Activated B cell treated with CpG ODN at 0.5 μM for 24 hours (primary cell): ENCODE measurements at regions not wholly inside any gene's neighbourhood (a gene's known extent, or its start where the extent isn't known, plus 50 kb on each side); places are given as distances from the start of the nearest gene placed in this dataset.

ENCODE experiments used
- ATAC-seq: fragments of 200-7000 bp; cut with Tn5 transposase; one replicate; pipeline ENCODE4 v1.10.0; 2021; ENCODE audit warnings: low read depth, mild to moderate bottlenecking, moderate library complexity
- CTCF ChIA-PET: fragments of 350-600 bp; sonication (Branson Sonifier 250); formaldehyde crosslinking; loops from one replicate; lab custom pipeline; 2021; ENCODE audit warnings: antibody characterized with exemption; lab: Charles Lee
- POLR2A ChIA-PET: fragments of 350-600 bp; sonication (Branson Sonifier 250); formaldehyde crosslinking; loops from one replicate; lab custom pipeline; 2021; ENCODE audit warnings: antibody characterized with exemption; lab: Charles Lee
- DNase-seq: peaks from one replicate; pipeline ENCODE4 v3.0.0; 2022
- H3K27ac Mint-ChIP-seq: one replicate; pipeline ENCODE4 v1.8.0; 2020; ENCODE audit warnings: mixed read lengths
- H3K27me3 Mint-ChIP-seq: one replicate; pipeline ENCODE4 v1.8.0; 2021; ENCODE audit warnings: mixed read lengths
- H3K36me3 Mint-ChIP-seq: one replicate; pipeline ENCODE4 v1.8.0; 2021; ENCODE audit warnings: low read depth, mixed read lengths
- H3K4me1 Mint-ChIP-seq: one replicate; pipeline ENCODE4 v1.8.0; 2021; ENCODE audit warnings: mixed read lengths
- H3K4me3 Mint-ChIP-seq: one replicate; pipeline ENCODE4 v1.8.0; 2020; ENCODE audit warnings: mild to moderate bottlenecking, mixed read lengths
- H3K9me3 Mint-ChIP-seq: one replicate; pipeline ENCODE4 v1.8.0; 2020; ENCODE audit warnings: mixed read lengths
- intact Hi-C: fragments of 100-400 bp; cut with micrococcal nuclease; formaldehyde crosslinking; loops from one replicate; pipeline ENCODE4 v1.15.1; 2024
- TF ChIP-seq, protein P1 (sequence below): fragments of 200-600 bp; IDR thresholded peaks from one replicate; pipeline ENCODE4 v1.8.0; 2022; ENCODE audit warnings: antibody characterized with exemption, mild to moderate bottlenecking

DNA sequence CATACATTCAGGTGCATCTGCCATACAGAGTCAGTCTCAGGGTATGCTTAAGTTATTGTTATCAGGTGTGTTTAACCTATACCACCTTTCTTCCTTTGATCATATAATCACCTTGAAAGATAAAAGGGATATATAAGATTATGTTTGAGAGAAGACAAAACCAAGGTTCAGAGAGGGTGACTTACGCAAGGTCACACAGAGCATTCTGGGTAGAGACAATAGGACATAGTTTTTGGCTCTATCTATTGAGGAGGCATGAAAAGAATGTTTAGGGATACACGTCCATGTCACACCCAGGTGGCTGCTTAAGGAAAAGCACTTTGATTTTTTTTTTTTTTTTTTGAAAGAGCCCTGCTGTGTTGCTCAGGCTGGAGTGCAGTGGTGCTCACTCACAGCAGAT, 327.1 kb upstream of the RPS6KA3 start:
- Mint-ChIP-seq H3K4me1 (no peaks in the 10 kb centered on the region), H3K27ac (no peak overlapping the region), H3K36me3 (no peaks in the 10 kb centered on the region), H3K27me3 (no peaks in the 10 kb centered on the region), H3K4me3 (no peak overlapping the region), H3K9me3 (no peaks in the 10 kb centered on the region)
- TF ChIP-seq, protein P1, sequence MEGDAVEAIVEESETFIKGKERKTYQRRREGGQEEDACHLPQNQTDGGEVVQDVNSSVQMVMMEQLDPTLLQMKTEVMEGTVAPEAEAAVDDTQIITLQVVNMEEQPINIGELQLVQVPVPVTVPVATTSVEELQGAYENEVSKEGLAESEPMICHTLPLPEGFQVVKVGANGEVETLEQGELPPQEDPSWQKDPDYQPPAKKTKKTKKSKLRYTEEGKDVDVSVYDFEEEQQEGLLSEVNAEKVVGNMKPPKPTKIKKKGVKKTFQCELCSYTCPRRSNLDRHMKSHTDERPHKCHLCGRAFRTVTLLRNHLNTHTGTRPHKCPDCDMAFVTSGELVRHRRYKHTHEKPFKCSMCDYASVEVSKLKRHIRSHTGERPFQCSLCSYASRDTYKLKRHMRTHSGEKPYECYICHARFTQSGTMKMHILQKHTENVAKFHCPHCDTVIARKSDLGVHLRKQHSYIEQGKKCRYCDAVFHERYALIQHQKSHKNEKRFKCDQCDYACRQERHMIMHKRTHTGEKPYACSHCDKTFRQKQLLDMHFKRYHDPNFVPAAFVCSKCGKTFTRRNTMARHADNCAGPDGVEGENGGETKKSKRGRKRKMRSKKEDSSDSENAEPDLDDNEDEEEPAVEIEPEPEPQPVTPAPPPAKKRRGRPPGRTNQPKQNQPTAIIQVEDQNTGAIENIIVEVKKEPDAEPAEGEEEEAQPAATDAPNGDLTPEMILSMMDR = no peak
- intact Hi-C loops = no loop called here
- DNase-seq = no peak
- ChIA-PET CTCF (no interaction called here), POLR2A (no interaction called here)
- ATAC-seq = no peak

DNA sequence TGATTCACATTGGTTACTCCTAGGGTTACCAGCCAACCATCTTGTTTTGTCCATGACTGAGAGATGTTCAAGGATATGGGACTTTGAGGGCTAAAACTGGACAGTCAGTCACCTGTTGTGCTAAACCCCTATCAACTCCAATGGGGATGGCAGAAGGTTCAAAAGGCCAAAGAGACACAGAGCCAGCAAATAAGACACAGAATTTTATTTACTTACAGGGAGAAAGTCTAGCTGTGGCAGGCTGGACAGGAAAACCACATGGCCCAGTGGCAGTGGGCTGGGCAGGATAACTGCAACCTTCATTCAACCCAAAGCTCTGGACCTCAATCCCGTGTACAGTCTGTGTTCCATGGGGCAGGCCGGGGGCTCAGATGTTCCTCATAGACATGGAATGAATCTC, 326.7 kb upstream of the RPS6KA3 start:
- intact Hi-C loops = no loop called here
- CTCF ChIA-PET = no interaction called here
- Mint-ChIP-seq H3K9me3 (no peaks in the 10 kb centered on the region), H3K36me3 (no peaks in the 10 kb centered on the region), H3K4me1 (no peaks in the 10 kb centered on the region), H3K27ac (no peak overlapping the region), H3K27me3 (no peaks in the 10 kb centered on the region), H3K4me3 (no peak overlapping the region)
- TF ChIP-seq, protein P1 = no peak
- POLR2A ChIA-PET = no interaction called here
- ATAC-seq (no peak), DNase-seq (no peak)

DNA sequence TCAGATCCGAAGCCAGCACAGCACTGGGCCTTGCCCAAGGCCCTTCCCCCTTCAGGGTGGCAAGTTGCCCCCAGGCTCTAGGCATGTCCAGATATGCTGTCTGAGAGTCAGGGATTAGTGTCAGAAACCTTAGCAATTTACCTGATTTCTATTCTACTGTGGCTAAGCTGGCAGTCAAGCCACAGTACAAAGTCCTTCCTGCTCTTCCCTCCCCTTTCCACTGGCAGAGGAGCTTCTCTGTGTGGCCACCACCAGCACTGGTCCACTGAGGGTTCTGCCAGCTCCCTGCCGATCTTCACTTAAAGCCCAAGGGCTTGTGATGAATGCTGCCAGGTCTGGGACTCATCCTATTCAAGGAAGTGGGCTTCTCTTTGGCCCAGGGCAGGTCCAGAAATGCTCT, 324.5 kb upstream of the RPS6KA3 start:
- Mint-ChIP-seq H3K27ac (no peak overlapping the region), H3K9me3 (peaks cover 3% of the 10 kb centered on the region), H3K4me1 (no peaks in the 10 kb centered on the region), H3K36me3 (no peaks in the 10 kb centered on the region), H3K27me3 (no peaks in the 10 kb centered on the region), H3K4me3 (no peak overlapping the region)
- no peak for ATAC-seq
- ChIA-PET POLR2A (no interaction called here), CTCF (no interaction called here)
- intact Hi-C loops = no loop called here
- no peak for DNase-seq
- TF ChIP-seq, protein P1 = no peak

DNA sequence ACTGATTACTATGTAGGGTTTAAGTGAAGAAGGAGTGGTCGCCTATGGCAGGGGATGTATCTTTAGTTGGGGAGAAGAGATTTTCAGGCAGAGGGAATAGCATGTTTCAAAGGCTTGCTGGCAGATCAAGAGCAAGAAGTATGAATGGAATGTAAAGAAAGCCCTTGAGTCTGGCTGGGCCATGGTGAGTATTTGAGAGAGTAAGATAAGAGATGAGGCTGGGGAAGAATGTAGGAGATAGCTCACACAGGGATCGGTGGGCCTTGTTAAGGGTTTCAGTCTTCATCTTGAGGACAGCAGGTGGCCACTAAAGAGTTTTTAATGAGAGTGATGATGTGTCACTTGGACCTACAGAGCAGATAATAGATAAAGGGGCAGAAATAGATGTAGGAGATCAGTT, 319.1 kb upstream of the RPS6KA3 start:
- ATAC-seq = no peak
- Mint-ChIP-seq H3K4me3 (no peak overlapping the region), H3K36me3 (no peaks in the 10 kb centered on the region), H3K9me3 (peaks cover 3% of the 10 kb centered on the region), H3K4me1 (no peaks in the 10 kb centered on the region), H3K27me3 (no peaks in the 10 kb centered on the region), H3K27ac (no peak overlapping the region)
- CTCF ChIA-PET = no interaction called here
- TF ChIP-seq, protein P1 = no peak
- DNase-seq = no peak
- intact Hi-C loops = no loop called here
- POLR2A ChIA-PET = no interaction called here

DNA sequence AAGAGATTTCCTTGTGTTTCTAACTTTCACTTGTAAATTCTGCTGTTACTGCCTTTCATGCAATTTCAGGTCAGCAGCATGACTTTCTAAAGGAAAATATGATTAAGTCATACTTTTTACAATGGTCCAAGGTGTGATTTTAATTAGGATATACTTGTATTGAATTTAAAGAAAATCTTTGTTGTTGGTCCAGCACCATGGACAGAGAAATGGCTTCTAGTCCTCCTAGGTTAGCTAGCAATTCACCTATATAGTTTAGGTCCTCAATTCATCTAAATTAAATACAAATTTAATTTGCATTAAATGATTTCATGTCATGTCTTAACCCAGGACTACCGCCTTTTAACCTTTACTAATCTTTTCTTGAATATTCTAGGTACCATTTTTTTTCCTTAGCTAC, 304.9 kb upstream of the RPS6KA3 start:
- ATAC-seq = no peak
- CTCF ChIA-PET = interaction anchor here (0.8 kb wide), 1 partner anchor 1154 kb away, joined by 4 read pairs; no protein-coding TSS in a partner anchor

More for the DNA sequence above, 304.9 kb upstream of the RPS6KA3 start:
- DNase-seq = no peak
- Mint-ChIP-seq H3K27ac (no peak overlapping the region), H3K27me3 (no peaks in the 10 kb centered on the region), H3K4me1 (no peaks in the 10 kb centered on the region), H3K36me3 (no peaks in the 10 kb centered on the region), H3K9me3 (no peaks in the 10 kb centered on the region), H3K4me3 (no peak overlapping the region)
- TF ChIP-seq, protein P1 = no peak
- intact Hi-C loops = no loop called here
- POLR2A ChIA-PET = no interaction called here
